ENCODE measurements at regions not wholly inside any gene's neighbourhood (a gene's known extent, or its start where the extent isn't known, plus 50 kb on each side); places are given as distances from the start of the nearest gene placed in this dataset.

DNA sequence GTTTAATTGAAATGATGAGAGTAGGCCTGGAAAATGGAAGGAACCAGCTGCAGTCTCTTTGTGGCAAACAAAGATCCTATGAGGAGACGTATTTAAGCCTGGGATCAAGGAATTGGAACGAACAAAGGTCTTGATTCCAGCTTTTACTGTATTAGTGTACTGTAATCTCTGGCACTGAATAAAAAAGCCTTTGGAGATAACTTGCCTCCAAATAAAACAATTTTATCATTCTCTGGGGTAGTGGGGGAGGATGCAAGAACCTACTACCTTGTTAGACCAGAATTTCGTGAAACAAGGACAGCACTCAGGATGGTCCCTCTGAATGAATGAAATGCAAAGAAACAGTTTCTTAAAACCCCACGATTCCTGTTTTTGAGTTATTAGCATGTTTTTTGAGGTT, 134.2 kb downstream of the RWDD3 start:
- H3K36me3 Mint-ChIP-seq (ENCODE audit: low read depth, unreplicated experiment): no peaks in the 10 kb centered on the region
- FAIRE-seq (no peak), DNase-seq (ENCODE audit: low read depth) (no peak)
- no peaks in the 10 kb centered on the region for H3K27me3 ChIP-seq (ENCODE audit: insufficient read depth, low read length)
- H4K20me1 ChIP-seq (ENCODE audit: insufficient read depth, low read length): no peaks in the 10 kb centered on the region
- H3K4me3 ChIP-seq (ENCODE audit: insufficient read depth, low read depth, low read length): no peak overlapping the region
- peaks cover 8% of the 10 kb centered on the region for H3K27me3 Mint-ChIP-seq (ENCODE audit: low read depth, unreplicated experiment)
- H2AFZ ChIP-seq (ENCODE audit: low read depth, low read length): no peak overlapping the region
- no peaks in the 10 kb centered on the region for H3K4me1 ChIP-seq (ENCODE audit: insufficient read depth, low read length)
- no peaks in the 10 kb centered on the region for H3K79me2 ChIP-seq (ENCODE audit: insufficient read depth, low read length)
- H3K9me3 ChIP-seq (ENCODE audit: insufficient read depth, low read depth, low read length): peaks cover 2% of the 10 kb centered on the region
- H3K9me3 Mint-ChIP-seq (ENCODE audit: unreplicated experiment): peaks cover 4% of the 10 kb centered on the region
- no peak overlapping the region for H3K4me3 Mint-ChIP-seq (ENCODE audit: unreplicated experiment)
- H3K27ac Mint-ChIP-seq (ENCODE audit: unreplicated experiment): no peak overlapping the region
- no peaks in the 10 kb centered on the region for H3K4me1 Mint-ChIP-seq (ENCODE audit: low read depth, unreplicated experiment)
- H3K36me3 ChIP-seq (ENCODE audit: insufficient read depth, low read length): no peaks in the 10 kb centered on the region
- no peak overlapping the region for H3K4me2 ChIP-seq (ENCODE audit: low read length)
- no peak overlapping the region for H3K27ac ChIP-seq (ENCODE audit: low read depth, low read length)
- TF ChIP-seq, protein P1, sequence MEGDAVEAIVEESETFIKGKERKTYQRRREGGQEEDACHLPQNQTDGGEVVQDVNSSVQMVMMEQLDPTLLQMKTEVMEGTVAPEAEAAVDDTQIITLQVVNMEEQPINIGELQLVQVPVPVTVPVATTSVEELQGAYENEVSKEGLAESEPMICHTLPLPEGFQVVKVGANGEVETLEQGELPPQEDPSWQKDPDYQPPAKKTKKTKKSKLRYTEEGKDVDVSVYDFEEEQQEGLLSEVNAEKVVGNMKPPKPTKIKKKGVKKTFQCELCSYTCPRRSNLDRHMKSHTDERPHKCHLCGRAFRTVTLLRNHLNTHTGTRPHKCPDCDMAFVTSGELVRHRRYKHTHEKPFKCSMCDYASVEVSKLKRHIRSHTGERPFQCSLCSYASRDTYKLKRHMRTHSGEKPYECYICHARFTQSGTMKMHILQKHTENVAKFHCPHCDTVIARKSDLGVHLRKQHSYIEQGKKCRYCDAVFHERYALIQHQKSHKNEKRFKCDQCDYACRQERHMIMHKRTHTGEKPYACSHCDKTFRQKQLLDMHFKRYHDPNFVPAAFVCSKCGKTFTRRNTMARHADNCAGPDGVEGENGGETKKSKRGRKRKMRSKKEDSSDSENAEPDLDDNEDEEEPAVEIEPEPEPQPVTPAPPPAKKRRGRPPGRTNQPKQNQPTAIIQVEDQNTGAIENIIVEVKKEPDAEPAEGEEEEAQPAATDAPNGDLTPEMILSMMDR (IDR thresholded peaks at IDR 0.05; ENCODE audit: insufficient read depth, low read depth, low read length): no peak
- TF ChIP-seq EZH2 (IDR thresholded peaks at IDR 0.05; ENCODE audit: insufficient read depth, low read length): no peak
- no peak overlapping the region for H3K9ac ChIP-seq (ENCODE audit: low read length)

DNA sequence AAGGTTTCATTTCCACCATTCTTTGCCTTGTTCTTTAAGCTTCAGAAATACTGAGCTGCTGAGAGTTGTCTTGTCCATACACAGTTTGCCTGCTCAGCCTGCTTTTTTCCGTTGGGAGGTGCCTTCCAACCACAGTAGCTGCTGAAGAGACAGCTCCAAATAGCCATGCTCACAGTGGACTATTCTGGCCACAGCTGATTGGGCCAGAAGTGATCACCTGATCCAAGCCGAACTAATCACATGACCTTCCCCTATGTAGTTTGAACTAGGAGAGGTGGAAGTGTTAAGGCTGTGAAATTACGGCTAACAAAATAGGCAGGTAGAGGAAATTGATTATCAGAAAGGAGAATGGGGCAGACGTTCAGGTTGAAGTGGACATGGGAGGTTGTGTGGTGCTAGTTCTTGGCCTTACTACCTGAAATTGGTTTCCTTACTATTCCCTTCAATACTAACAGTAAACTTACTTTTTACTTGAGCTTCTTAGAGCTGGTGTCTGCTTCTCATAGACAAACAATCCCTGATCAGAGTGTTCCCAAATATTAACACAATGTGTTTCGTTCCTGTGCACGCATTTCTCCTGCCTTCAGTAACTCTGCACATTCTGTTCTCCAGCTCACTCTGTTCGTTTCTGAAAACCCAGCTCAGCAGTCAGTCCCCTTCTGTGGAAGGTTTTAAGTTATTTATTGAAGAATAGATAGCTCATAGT, 136.1 kb downstream of the RWDD3 start:
- no peak overlapping the region for H3K27ac ChIP-seq (ENCODE audit: low read depth, low read length)
- H3K4me3 ChIP-seq (ENCODE audit: insufficient read depth, low read depth, low read length): no peak overlapping the region
- no peaks in the 10 kb centered on the region for H3K27me3 ChIP-seq (ENCODE audit: insufficient read depth, low read length)
- H3K79me2 ChIP-seq (ENCODE audit: insufficient read depth, low read length): no peaks in the 10 kb centered on the region
- no peaks in the 10 kb centered on the region for H3K4me1 Mint-ChIP-seq (ENCODE audit: low read depth, unreplicated experiment)
- no peaks in the 10 kb centered on the region for H3K4me1 ChIP-seq (ENCODE audit: insufficient read depth, low read length)
- H2AFZ ChIP-seq (ENCODE audit: low read depth, low read length): no peak overlapping the region
- H3K36me3 ChIP-seq (ENCODE audit: insufficient read depth, low read length): no peaks in the 10 kb centered on the region
- H3K9ac ChIP-seq (ENCODE audit: low read length): no peak overlapping the region
- no peak overlapping the region for H3K27ac Mint-ChIP-seq (ENCODE audit: unreplicated experiment)
- DNase-seq (ENCODE audit: low read depth): no peak
- no peak overlapping the region for H3K4me3 Mint-ChIP-seq (ENCODE audit: unreplicated experiment)
- H3K27me3 Mint-ChIP-seq (ENCODE audit: low read depth, unreplicated experiment): peaks cover 5% of the 10 kb centered on the region
- FAIRE-seq: no peak
- H3K9me3 Mint-ChIP-seq (ENCODE audit: unreplicated experiment): peaks cover 8% of the 10 kb centered on the region
- peaks cover 2% of the 10 kb centered on the region for H3K9me3 ChIP-seq (ENCODE audit: insufficient read depth, low read depth, low read length)
- no peaks in the 10 kb centered on the region for H4K20me1 ChIP-seq (ENCODE audit: insufficient read depth, low read length)
- no peaks in the 10 kb centered on the region for H3K36me3 Mint-ChIP-seq (ENCODE audit: low read depth, unreplicated experiment)
- no peak for TF ChIP-seq EZH2 (IDR thresholded peaks at IDR 0.05; ENCODE audit: insufficient read depth, low read length)
- TF ChIP-seq, protein P1 (IDR thresholded peaks at IDR 0.05; ENCODE audit: insufficient read depth, low read depth, low read length): no peak
- no peak overlapping the region for H3K4me2 ChIP-seq (ENCODE audit: low read length)

Measured in astrocyte (in vitro differentiated cells and primary cell).